ENCODE measurements at regions not wholly inside any gene's neighbourhood (a gene's known extent, or its start where the extent isn't known, plus 50 kb on each side); places are given as distances from the start of the nearest gene placed in this dataset.

DNA sequence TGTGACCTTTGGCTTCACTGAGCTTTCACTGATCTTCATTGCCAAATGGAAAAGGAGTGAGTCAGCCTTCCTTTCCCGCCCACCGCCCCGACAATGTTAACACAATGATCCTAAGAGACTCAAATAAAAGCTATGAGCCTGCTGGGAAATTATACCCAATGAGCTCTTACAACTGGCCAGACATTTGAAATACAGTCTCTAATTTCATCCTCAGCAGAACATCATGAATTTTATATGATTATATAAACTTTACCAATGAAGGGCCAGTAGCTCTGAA is 252.5 kb downstream of the SIPA1L2 start:
- no peak for DNase-seq (ENCODE audit: low spot score)
- TF ChIP-seq EZH2phosphoT487 (IDR thresholded peaks at IDR 0.05): no peak
- no peak for TF ChIP-seq EZH2 (IDR thresholded peaks at IDR 0.05)
- TF ChIP-seq, protein P1, sequence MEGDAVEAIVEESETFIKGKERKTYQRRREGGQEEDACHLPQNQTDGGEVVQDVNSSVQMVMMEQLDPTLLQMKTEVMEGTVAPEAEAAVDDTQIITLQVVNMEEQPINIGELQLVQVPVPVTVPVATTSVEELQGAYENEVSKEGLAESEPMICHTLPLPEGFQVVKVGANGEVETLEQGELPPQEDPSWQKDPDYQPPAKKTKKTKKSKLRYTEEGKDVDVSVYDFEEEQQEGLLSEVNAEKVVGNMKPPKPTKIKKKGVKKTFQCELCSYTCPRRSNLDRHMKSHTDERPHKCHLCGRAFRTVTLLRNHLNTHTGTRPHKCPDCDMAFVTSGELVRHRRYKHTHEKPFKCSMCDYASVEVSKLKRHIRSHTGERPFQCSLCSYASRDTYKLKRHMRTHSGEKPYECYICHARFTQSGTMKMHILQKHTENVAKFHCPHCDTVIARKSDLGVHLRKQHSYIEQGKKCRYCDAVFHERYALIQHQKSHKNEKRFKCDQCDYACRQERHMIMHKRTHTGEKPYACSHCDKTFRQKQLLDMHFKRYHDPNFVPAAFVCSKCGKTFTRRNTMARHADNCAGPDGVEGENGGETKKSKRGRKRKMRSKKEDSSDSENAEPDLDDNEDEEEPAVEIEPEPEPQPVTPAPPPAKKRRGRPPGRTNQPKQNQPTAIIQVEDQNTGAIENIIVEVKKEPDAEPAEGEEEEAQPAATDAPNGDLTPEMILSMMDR (IDR thresholded peaks at IDR 0.05): no peak
- H3K4me3 Mint-ChIP-seq: no peak overlapping the region
- Histone ChIP-seq H3K4me1 (no peaks in the 10 kb centered on the region), H3K79me2 (ENCODE audit: low read depth) (no peaks in the 10 kb centered on the region), H2AFZ (replicated peaks) (no peak overlapping the region), H3K9ac (no peak overlapping the region), H3K9me3 (ENCODE audit: low read depth) (no peaks in the 10 kb centered on the region), H3K27ac (no peak overlapping the region), H3K36me3 (no peaks in the 10 kb centered on the region), H3K4me3 (no peak overlapping the region), H3K27me3 (no peaks in the 10 kb centered on the region), H4K20me1 (ENCODE audit: low read depth) (no peaks in the 10 kb centered on the region), H3F3A (ENCODE audit: low read depth) (no peaks in the 10 kb centered on the region), H3K4me2 (no peak overlapping the region)
- H3K9me3 Mint-ChIP-seq: no peaks in the 10 kb centered on the region
- peaks cover 3% of the 10 kb centered on the region for H3K27me3 Mint-ChIP-seq (ENCODE audit: insufficient read depth, low read depth)
- H3K27ac Mint-ChIP-seq: no peak overlapping the region
- no peaks in the 10 kb centered on the region for H3K36me3 Mint-ChIP-seq
- H3K4me1 Mint-ChIP-seq: peaks cover 25% of the 10 kb centered on the region

DNA sequence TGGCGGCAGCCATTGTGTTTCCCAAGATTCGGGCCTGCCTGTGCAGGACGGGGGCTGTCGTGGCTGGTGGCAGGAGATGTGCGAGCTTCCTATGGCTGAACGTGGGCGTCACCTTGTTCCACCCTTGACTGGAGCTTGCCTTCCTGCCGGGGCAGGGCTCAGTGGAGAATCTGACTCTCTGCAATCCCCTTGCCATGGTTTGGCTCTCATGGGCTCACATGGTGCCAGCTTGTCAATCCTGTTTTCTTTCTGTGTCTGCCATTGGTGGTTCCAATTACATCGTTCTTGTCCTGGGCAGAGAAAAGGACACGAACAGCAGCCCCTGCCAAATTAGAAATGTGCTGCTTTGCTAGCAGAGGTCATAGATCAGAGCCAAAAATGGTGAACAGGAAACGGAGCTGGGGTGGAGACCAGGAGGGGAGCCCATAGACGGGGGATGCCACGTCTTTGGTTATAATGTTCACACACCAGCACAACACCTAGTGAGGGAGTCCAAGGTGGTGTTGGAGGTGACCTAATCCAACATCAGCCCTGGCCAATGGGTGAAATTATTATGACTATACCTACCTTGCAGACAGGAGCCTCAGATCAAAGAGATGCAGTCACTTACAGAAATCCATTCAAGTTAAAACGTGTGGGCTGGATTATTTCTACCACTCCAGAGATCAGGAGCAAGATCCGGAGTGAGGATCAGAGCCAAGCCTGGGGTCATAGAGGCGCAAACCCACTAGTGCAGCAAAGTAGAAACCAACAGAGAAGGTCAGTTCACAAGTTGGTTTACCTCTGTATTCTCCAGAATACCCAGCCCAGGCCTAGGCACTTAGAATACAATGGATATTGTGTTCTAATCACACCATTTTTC is 253.1 kb downstream of the SIPA1L2 start:
- H4K20me1 ChIP-seq (ENCODE audit: low read depth): no peaks in the 10 kb centered on the region
- H3F3A ChIP-seq (ENCODE audit: low read depth): no peaks in the 10 kb centered on the region
- Mint-ChIP-seq H3K27me3 (ENCODE audit: insufficient read depth, low read depth) (peaks cover 3% of the 10 kb centered on the region), H3K36me3 (no peaks in the 10 kb centered on the region), H3K27ac (no peak overlapping the region), H3K9me3 (no peaks in the 10 kb centered on the region), H3K4me3 (no peak overlapping the region), H3K4me1 (peaks cover 25% of the 10 kb centered on the region)
- H3K4me3 ChIP-seq: no peak overlapping the region
- no peak for DNase-seq (ENCODE audit: low spot score)
- H3K9ac ChIP-seq: no peak overlapping the region
- H3K27me3 ChIP-seq: no peaks in the 10 kb centered on the region
- H3K36me3 ChIP-seq: no peaks in the 10 kb centered on the region
- H3K9me3 ChIP-seq (ENCODE audit: low read depth): no peaks in the 10 kb centered on the region
- no peak overlapping the region for H2AFZ ChIP-seq (replicated peaks)
- TF ChIP-seq, protein P1 (IDR thresholded peaks at IDR 0.05): no peak
- no peak for TF ChIP-seq EZH2 (IDR thresholded peaks at IDR 0.05)
- no peak overlapping the region for H3K27ac ChIP-seq
- H3K79me2 ChIP-seq (ENCODE audit: low read depth): no peaks in the 10 kb centered on the region
- H3K4me2 ChIP-seq: no peak overlapping the region
- no peaks in the 10 kb centered on the region for H3K4me1 ChIP-seq

DNA sequence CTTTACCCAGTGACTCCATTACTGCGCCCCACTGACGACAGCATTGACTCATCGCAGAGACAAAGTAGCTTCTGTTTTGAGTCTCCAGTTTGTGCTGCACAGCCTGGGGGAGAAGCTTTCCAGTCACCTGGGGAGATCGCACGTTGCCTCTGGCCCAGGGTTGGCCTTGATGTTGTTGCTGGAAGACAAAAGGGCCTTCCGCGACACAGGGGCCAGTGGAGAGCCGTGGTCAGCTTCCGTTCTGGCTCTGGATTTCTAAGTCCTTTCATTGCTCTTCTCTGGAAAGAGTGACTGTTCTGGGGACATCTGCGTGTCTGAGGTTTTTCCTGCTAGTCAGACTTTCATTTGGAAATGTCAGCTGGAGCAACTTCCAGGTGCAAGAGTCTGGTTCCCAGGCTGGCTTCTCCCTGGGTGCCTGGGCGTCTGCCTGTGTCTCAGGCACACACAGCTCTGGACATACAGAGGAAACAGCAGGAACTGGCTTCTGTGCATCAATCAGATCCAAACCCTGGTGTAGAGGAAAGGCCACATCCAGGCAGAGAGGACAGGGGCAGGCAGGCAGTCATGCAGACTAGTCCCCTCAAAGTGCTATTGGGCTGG is 257.0 kb downstream of the SIPA1L2 start:
- TF ChIP-seq EZH2 (IDR thresholded peaks at IDR 0.05): no peak
- Histone ChIP-seq H3K9me3 (ENCODE audit: low read depth) (no peaks in the 10 kb centered on the region), H4K20me1 (ENCODE audit: low read depth) (no peaks in the 10 kb centered on the region), H3K4me1 (no peaks in the 10 kb centered on the region), H3K9ac (no peak overlapping the region), H3F3A (ENCODE audit: low read depth) (no peaks in the 10 kb centered on the region), H3K4me2 (no peak overlapping the region), H2AFZ (replicated peaks) (no peak overlapping the region), H3K79me2 (ENCODE audit: low read depth) (no peaks in the 10 kb centered on the region), H3K27me3 (no peaks in the 10 kb centered on the region), H3K4me3 (no peak overlapping the region), H3K27ac (no peak overlapping the region), H3K36me3 (no peaks in the 10 kb centered on the region)
- Mint-ChIP-seq H3K4me1 (peaks cover 11% of the 10 kb centered on the region), H3K4me3 (no peak overlapping the region), H3K27me3 (ENCODE audit: insufficient read depth, low read depth) (peaks cover 3% of the 10 kb centered on the region), H3K36me3 (no peaks in the 10 kb centered on the region), H3K27ac (no peak overlapping the region), H3K9me3 (no peaks in the 10 kb centered on the region)
- DNase-seq (ENCODE audit: low spot score): no peak

DNA sequence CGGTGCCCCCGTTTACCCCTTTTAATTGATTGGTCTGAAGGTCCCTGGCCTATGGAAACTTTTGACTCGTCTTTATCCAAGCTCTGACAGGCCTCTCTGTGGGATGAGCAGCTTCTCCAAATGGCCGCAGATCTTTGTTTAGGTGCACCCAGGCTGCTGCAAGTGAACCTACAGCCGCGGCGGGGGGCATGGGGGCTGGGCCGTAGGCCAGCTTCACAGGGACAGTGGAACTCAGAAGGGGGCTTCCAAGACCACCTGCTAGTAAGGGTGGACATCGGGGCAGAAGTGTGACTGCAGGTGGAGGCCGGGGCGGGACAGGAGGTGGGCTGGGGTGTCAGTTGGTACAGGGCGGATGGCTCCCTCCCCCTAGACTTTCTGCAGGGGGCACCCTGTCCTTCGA is 257.5 kb downstream of the SIPA1L2 start:
- H3K27ac ChIP-seq: no peak overlapping the region
- H3K27me3 ChIP-seq: no peaks in the 10 kb centered on the region
- no peaks in the 10 kb centered on the region for H3K4me1 ChIP-seq
- H3K4me3 ChIP-seq: no peak overlapping the region
- no peaks in the 10 kb centered on the region for H3K9me3 ChIP-seq (ENCODE audit: low read depth)
- DNase-seq (ENCODE audit: low spot score): no peak
- no peaks in the 10 kb centered on the region for H3K9me3 Mint-ChIP-seq
- peaks cover 3% of the 10 kb centered on the region for H3K27me3 Mint-ChIP-seq (ENCODE audit: insufficient read depth, low read depth)
- no peaks in the 10 kb centered on the region for H3K79me2 ChIP-seq (ENCODE audit: low read depth)
- no peaks in the 10 kb centered on the region for H3K36me3 Mint-ChIP-seq
- H2AFZ ChIP-seq (replicated peaks): no peak overlapping the region
- no peaks in the 10 kb centered on the region for H3K36me3 ChIP-seq
- H3K9ac ChIP-seq: no peak overlapping the region
- no peaks in the 10 kb centered on the region for H4K20me1 ChIP-seq (ENCODE audit: low read depth)
- TF ChIP-seq, protein P1 (IDR thresholded peaks at IDR 0.05): no peak
- TF ChIP-seq EZH2phosphoT487 (IDR thresholded peaks at IDR 0.05): no peak
- TF ChIP-seq EZH2 (IDR thresholded peaks at IDR 0.05): no peak
- H3K4me2 ChIP-seq: no peak overlapping the region
- peaks cover 4% of the 10 kb centered on the region for H3F3A ChIP-seq (ENCODE audit: low read depth)
- no peak overlapping the region for H3K27ac Mint-ChIP-seq
- no peak overlapping the region for H3K4me3 Mint-ChIP-seq
- H3K4me1 Mint-ChIP-seq: peaks cover 9% of the 10 kb centered on the region
